ENCODE measurements at regions not wholly inside any gene's neighbourhood (a gene's known extent, or its start where the extent isn't known, plus 50 kb on each side); places are given as distances from the start of the nearest gene placed in this dataset.

GRCh38 chr1:172895761-172896160 lies 155.0 kb downstream of the TNFSF18 start:
- in situ Hi-C loops (cut with MboI; ENCODE audit: low sequenced_read_pairs, unreplicated experiment), result no loop called here
- DNase-seq (ENCODE audit: low spot score), result no peak
- TF ChIP-seq CTCF (IDR thresholded peaks at IDR 0.05; ENCODE audit: borderline replicate concordance, control extremely low read depth, extremely low read depth, insufficient read depth, missing control alignments), result no peak

DNA sequence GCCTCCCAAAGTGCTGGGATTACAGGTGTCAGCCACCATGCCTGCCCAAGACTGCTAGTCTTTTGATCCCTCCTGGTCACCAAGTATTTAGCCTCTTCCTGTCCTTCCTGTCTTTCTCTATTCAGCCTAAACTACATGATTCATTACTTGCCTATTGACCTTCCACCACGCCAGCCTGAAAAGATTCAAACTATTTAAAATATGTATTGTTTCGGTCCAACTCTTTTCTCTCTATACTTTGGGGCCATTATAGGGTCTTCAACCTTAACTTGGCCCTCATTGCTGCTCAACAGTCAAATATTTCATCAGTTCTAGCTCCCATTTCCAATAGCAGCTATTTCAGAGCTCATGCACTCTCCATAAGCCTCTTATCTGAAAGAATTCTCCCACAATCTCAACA lies 153.0 kb downstream of the TNFSF18 start:
- in situ Hi-C loops (cut with MboI; ENCODE audit: low sequenced_read_pairs, unreplicated experiment), result no loop called here
- no peak for TF ChIP-seq CTCF (IDR thresholded peaks at IDR 0.05; ENCODE audit: borderline replicate concordance, control extremely low read depth, extremely low read depth, insufficient read depth, missing control alignments)
- no peak for DNase-seq (ENCODE audit: low spot score)

DNA sequence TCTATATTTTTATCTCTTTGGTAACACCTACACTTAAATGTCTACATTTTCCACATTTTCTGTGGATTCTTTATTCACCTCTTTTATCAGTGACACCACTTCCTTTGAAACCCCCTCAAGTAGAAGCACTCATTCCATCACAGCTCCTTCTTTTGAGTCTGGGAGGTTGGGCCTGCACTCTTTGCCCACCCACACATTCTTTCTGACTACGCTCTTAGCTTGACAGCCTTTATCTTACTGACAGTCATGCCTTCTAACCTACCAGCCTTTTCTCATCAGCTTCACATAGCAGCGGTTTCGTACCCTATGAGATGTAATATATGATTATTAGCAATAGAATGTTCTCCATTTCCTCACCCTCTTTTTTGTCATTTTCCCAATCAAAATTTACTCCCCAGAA lies 151.9 kb downstream of the TNFSF18 start:
- DNase-seq (ENCODE audit: low spot score), result no peak

DNA sequence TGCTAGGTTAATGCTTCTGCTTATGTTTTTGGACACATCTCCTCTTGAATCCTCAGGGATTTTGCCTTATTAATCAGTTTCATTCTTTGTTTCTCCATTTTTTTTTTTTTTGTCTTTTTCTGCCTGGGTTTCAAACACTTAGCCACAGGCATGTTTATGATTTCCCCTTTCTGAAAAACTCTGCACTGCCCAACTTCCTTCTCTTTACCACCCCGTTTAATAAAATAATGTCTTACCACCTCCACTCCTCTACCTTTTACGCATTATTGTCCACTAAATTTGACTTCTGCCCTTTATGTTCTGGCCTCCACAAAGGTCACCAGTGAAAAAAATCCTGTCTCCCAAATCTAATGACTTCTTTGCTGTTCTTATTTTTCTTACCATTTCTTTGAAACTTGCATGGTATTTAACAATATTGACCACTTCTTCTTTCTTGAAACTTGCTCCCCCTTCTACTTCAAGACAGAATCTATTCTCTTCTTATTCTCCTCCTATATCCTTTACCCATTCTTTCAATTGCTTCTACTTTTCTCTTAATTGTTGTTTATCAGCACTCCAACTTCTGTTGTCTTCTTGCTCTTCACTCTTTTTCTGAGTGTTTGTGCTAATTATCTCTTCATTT lies 150.3 kb downstream of the TNFSF18 start:
- in situ Hi-C loops (cut with MboI; ENCODE audit: low sequenced_read_pairs, unreplicated experiment), result no loop called here
- no peak for DNase-seq (ENCODE audit: low spot score)
- TF ChIP-seq CTCF (IDR thresholded peaks at IDR 0.05; ENCODE audit: borderline replicate concordance, control extremely low read depth, extremely low read depth, insufficient read depth, missing control alignments), result no peak

More for the DNA sequence above, 151.9 kb downstream of the TNFSF18 start:
- TF ChIP-seq CTCF (IDR thresholded peaks at IDR 0.05; ENCODE audit: borderline replicate concordance, control extremely low read depth, extremely low read depth, insufficient read depth, missing control alignments), result no peak
- in situ Hi-C loops (cut with MboI; ENCODE audit: low sequenced_read_pairs, unreplicated experiment), result no loop called here

- no peak for TF ChIP-seq CTCF (IDR thresholded peaks at IDR 0.05; ENCODE audit: borderline replicate concordance, control extremely low read depth, extremely low read depth, insufficient read depth, missing control alignments)
- no peak for DNase-seq (ENCODE audit: low spot score)
- in situ Hi-C loops (cut with MboI; ENCODE audit: low sequenced_read_pairs, unreplicated experiment), result no loop called here
Measured at GRCh38 chr1:172902200-172902599, 148.5 kb downstream of the TNFSF18 start.

DNA sequence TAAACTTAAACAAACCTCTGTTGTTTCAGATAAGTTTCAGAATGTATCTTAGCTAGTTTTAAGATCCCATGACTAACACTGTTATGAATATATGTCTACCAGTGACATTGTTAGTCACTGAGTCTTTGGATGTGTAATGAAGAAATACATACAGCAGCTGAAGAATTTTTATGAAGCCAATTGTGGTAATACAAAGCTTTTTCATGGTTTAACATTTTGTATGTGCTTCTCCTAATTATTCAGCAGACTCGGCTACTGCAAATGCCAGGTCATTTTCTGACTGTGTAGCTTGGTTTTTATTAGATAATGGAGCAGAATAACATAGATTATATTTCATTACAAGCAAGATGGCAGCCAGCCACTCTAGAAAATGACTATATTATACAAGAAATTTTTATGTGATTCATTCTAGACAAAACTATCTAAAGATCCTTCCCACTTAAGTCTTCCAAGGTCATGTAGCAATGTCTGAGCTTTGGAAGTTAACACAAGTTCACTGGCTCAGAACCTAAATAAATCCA lies 147.8 kb downstream of the TNFSF18 start:
- no peak for DNase-seq (ENCODE audit: low spot score)
- in situ Hi-C loops (cut with MboI; ENCODE audit: low sequenced_read_pairs, unreplicated experiment), result no loop called here
- TF ChIP-seq CTCF (IDR thresholded peaks at IDR 0.05; ENCODE audit: borderline replicate concordance, control extremely low read depth, extremely low read depth, insufficient read depth, missing control alignments), result no peak
